ENCODE measurements at regions not wholly inside any gene's neighbourhood (a gene's known extent, or its start where the extent isn't known, plus 50 kb on each side); places are given as distances from the start of the nearest gene placed in this dataset.

- TF ChIP-seq CTCF (IDR thresholded peaks at IDR 0.05; ENCODE audit: poor library complexity) (no peak), EZH2 (IDR thresholded peaks at IDR 0.05; ENCODE audit: borderline replicate concordance) (no peak)
These were observed 280.6 kb downstream of the PAPSS1 start for GRCh38 chr4:107439401-107439800.

Data from hepatocyte (in vitro differentiated cells).